ENCODE measurements at regions not wholly inside any gene's neighbourhood (a gene's known extent, or its start where the extent isn't known, plus 50 kb on each side); places are given as distances from the start of the nearest gene placed in this dataset.
"Not testable (repeated sequence)": the region's sequence is repeated elsewhere in the genome, so short reads cannot be mapped to it uniquely, and the experiment has no call there.

- not testable (repeated sequence) for DNase-seq
These were observed 87.0 kb upstream of the RANBP6 start for GRCh38 chr9:6102336-6102987.

DNA sequence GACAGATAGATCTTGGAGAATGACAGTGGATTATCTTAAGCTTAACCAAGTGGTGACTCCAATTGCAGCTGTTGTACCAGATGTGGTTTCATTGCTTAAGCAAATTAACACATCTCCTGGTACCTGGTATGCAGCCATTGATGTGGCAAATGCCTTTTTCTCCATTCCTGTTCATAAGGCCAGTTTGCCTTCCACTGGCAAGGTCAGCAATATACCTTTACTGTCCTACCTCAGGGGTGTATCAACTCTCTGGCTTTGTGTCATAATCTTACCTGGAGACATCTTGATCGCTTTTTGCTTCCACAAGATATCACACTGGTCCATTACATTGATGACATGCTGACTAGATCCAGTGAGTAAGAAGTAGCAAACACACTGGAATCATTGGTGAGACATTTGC, 86.3 kb upstream of the RANBP6 start:
- not testable (repeated sequence) for DNase-seq

GRCh38 chr9:6099346-6099745, 83.9 kb upstream of the RANBP6 start:
- not testable (repeated sequence) for DNase-seq

DNA sequence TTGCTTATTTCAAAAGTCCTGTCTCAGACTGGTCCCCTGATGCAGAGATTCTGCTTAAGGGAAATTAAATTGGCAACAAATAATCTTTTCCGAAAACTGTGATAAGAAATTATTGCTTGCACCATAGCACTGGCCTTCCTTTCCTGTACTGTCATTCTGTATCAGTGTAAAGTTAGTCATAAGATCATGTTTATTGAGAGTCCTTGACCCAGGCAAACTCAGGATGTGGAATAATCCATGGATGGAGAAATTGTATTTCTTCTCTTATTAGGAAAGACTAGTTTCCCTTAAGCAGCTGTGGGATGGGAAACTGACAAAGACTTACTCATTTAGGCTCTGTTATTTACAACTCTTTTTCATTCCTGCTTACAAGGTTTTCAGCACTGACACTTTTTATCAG, 83.0 kb upstream of the RANBP6 start:
- no peak for DNase-seq

DNA sequence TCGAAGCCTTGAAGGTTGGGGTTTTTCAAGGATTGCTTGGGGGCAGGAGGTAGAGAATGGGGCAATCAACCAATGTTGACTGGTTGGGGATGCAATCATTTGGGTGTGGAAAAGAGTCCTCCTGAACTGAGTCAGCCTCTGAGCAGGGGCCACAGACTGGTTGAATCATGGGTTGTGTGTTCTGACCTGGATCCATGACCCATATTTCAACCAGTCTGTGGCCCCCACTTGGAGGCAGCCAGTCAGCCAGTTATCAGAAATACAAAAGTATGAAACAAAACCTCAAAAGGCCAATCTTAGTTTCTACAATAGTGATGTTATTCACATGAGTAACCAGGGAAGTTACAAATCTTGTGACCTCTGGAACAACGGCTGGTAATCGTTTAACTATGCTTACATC, 81.4 kb upstream of the RANBP6 start:
- DNase-seq, result no peak

- DNase-seq, result no peak
These were observed 75.1 kb upstream of the RANBP6 start for GRCh38 chr9:6090277-6091210.

DNA sequence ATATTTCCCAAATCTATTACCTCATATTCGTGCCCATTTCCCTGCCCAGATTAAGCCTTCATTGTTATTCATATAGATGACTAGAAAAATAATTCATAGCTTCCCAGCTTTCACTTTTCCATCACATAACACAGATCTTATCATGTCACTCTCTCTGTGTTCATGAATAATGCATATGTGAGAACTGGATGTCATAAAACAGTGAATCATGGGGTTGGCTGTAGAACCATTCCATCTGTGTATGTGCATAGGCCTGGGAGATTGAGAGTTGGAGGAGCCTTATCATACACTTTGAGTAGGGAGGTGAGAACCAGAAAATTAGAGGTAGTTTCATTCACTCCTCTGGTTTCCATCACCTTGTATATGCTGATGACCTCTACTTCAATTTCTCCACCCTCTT, 73.9 kb upstream of the RANBP6 start:
- no peak for DNase-seq

- DNase-seq, result no peak
These were observed 70.7 kb upstream of the RANBP6 start for GRCh38 chr9:6086006-6086655.

DNA sequence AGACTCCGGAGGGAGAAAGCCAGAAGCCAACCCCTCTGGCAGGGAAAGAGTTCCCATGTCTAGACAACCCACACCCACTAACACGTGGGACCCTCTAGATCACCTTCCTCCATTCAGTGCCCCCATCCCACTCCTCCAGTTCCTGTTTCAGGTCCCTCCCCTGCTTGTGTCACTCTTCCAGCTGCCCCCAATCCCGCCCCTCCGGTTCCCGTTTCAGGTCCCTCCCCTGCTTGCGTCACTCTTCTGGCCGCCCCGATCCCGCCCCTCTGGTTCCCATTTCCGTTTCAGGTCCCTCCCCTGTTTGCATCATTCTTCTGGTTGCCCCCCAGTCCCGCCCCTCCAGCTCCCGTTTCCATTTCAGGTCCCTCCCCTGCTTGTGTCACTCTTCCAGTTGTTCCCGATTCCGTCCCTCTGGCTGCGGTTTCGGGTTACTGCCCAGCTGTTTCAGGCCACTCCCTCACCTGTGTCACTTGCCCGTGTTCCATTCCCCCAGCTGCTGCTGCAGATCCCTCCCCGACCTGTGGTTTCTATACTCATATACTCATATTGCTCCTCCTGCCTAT, 64.8 kb upstream of the RANBP6 start:
- DNase-seq, result peak; percentile 86

DNA sequence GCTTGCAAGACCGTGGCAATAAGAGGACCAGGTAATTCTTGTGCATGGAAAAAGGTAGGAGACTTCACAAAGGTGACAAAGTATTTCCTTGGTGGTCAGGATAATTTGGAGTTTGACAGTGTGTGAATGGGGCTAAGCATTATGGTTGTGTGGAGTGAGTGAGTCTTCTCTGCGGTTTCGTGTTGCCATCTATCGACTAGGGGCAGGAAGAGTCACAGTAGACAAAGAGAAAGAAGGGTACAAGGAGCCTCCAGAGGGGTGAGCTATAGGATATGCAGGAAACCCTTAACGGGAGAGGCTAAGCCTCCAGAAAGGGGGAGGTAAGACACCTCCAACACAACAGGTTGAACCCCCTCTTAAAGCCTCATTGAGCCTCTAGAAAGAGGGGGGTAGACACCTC, 64.0 kb upstream of the RANBP6 start:
- no peak for DNase-seq

- no peak for DNase-seq
These were observed 63.1 kb upstream of the RANBP6 start for GRCh38 chr9:6078382-6079105.

- no peak for DNase-seq
These were observed 61.4 kb upstream of the RANBP6 start for GRCh38 chr9:6076851-6077250.

DNA sequence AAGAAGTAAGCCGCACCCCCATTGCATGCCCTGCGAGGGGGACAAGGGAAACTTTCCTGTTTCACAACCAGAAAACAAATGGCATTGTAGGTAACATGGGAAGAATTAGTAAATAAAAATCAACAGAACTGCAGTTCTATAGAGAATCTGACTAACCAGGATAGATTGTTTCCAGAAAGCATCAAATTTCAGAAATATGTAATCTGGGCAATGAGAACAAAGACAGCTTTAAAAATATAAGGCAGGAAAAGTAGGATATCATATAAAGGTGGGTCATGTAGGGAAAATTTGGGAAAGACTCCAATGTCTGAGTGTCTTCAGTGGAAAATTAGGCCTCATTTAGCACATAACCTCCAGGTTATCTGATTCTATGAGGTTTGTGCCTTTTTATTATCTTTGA, 58.3 kb upstream of the RANBP6 start:
- no peak for DNase-seq

DNA sequence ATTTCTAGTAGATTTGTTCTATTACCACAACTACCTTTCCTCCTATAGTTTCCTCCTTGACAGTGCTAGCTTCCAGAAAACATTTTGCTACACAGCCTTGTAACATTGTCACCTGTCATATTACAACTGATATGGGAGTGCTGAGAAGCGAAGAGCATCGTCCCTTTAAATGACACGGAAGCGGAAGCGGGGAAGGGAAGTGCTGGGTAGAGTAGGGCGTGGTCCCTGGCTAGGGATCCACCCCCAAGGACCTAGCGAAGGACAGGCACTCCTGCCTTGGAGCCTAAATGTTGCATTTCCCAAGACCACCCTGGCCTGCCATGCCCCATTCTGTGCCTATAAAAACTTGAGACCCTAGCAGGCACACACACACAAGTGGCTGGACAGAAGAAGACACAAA, 57.4 kb upstream of the RANBP6 start:
- DNase-seq, result no peak

DNA sequence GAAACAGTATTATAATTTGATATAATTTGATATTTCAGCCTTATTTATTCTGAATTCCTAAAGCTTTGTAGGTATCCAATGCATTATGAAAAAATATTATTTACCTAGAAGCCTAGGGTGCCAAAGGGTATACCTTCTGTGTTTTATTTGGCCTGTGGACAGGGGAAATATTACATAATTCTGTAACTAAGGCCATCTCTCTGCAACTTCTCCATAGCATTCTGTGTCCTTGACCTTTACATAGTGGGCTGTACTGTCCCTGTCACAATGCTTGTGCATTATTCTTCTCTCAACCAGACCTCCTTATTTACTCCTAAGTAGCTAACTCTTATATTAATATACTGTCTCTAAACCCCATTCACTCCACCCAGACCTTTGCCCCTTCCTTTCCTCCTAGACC, 57.0 kb upstream of the RANBP6 start:
- no peak for DNase-seq

DNA sequence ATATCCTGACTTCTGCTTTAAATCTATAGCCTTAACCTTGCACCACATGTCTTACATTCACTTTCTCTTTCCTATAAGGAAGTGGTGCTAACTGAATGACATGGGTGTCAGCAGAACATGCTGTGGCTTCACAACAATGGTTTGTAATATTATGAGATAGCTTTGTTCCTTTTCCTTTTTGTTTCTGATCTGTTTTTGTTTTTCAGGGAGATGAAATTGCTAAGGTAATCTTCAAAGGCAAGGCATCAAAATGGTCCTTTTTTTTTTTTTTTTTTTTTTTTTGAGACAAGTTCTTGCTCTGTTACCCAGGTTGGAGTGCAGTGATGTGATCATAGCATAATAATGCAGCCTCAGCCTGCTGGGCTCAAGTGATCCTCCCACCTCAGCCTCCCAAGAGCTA, 53.6 kb upstream of the RANBP6 start:
- DNase-seq, result no peak

GRCh38 chr9:6067426-6067825, 52.0 kb upstream of the RANBP6 start:
- DNase-seq, result no peak

Measured in activated effector memory CD4-positive, alpha-beta T cell treated with anti-CD3 and anti-CD28 coated beads, Interleukin-2, amount 50 U/mL, for 16 hours (primary cell).